ENCODE measurements at regions not wholly inside any gene's neighbourhood (a gene's known extent, or its start where the extent isn't known, plus 50 kb on each side); places are given as distances from the start of the nearest gene placed in this dataset.

- TF ChIP-seq CTCF (IDR thresholded peaks at IDR 0.05; ENCODE audit: insufficient read depth, low read length): no peak
- no peak for TF ChIP-seq POLR2AphosphoS5 (IDR thresholded peaks at IDR 0.05; ENCODE audit: low read depth)
Observed at GRCh38 chr11:43555186-43555585, 125.4 kb upstream of the HSD17B12 start.
